NCI-H128 (cell line): ENCODE measurements at regions not wholly inside any gene's neighbourhood (a gene's known extent, or its start where the extent isn't known, plus 50 kb on each side); places are given as distances from the start of the nearest gene placed in this dataset.

ENCODE experiments used
- DNase-seq: peaks from one replicate; lab custom pipeline; 2025; ENCODE audit not compliant: unreplicated experiment; lab: John Stamatoyannopoulos, UW

- DNase-seq: no peak
Observed at GRCh38 chr5:103433211-103433610, 129.4 kb downstream of the NUDT12 start.

- no peak for DNase-seq
Observed at GRCh38 chr5:103428923-103429322, 133.7 kb downstream of the NUDT12 start.

DNA sequence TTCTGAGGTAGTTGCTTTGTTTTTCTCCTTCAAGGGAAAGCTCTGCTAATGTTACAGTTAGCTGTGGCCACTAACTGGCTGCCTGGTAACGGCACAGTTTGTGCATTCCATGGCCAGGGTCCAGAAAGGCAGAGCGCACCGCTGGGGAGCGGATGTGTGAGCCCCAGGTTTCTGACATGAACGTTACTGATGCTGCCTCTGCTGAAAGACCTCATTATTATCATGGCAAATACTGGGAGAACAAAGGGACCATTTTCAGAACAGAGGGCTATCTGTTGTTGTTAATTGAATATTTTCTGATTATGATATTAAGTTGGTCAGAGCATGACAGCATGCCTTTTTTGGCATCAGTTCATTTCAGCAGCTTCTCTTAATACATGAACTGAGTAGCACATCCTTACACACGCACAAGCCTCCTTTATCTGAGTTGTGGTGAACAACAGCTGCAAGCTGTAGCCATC lies 134.1 kb downstream of the NUDT12 start:
- DNase-seq: no peak

DNA sequence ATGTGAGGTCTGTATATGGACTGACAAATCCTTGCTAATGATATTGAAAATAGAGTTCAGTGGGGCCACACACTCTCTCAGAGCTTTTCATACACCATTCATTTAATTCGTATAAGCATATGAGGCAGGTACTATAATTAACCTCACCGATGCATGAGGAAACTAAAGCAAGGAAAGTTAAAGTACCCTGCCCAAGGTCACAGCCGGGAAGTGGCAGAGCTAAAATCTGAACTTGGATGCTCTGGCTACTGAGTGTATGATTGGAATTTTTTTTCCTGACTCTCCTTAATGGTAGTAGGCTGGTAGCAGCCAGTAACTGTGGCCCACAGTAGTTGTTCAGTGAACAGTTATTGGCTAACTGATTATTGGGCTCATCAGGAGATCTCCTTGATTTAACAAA lies 135.3 kb downstream of the NUDT12 start:
- no peak for DNase-seq

DNA sequence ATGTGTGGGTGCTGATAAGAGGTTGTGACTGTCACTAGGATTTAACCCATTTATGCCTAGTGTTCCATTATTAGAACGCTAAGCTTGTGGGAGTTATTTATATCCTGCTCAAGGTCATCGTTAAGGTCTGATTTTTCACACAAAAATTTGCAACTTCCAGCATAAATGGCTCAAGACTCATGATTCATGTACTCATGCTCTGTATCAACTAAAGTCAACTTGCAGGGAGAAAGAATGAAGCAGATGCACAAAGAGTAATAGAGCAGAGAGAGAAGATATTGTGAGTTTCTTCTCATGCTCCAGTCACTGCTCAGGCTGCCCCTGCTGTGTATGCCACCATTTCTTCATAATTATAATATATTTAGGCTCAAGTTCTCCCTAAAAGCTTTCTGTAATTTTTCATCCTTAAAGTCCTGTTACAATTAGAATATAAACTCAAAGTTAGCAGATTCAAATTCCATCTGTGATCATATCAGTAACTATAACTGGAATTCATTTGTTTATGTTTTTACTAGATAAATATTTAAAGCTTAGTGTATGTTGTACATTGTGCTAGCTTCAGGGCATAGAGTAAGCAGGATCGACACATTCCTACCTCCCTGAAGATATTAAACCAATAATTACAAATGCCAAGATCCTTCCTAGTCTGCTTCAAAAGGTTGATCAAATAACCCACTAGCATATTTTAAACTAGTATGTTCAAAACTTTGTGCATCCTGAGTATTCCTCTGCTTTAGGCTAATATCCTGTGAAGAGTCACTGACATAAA lies 136.7 kb downstream of the NUDT12 start:
- no peak for DNase-seq

GRCh38 chr5:103424453-103425205 lies 138.0 kb downstream of the NUDT12 start:
- DNase-seq: no peak

- DNase-seq: no peak
Observed at GRCh38 chr5:103424026-103424425, 138.6 kb downstream of the NUDT12 start.

DNA sequence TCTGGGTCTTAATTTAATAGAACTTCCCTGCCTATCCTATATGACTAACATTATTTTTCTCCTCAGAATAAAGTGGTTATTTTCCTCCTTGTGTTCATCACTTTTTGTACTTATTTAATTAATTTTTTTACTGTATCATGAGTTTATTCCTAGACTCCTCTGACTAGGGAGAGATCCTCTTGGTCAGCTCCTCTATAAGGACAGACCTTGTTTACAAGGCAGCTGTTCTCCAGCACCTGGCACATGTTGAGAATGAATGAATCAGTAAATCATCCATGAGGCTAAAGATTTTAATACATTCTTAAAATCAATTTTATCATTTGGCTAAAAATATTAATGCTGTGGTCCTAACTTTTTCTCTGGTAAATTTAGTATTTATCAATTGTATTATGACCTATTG lies 139.8 kb downstream of the NUDT12 start:
- no peak for DNase-seq

GRCh38 chr5:103414604-103415003 lies 148.0 kb downstream of the NUDT12 start:
- DNase-seq: no peak

DNA sequence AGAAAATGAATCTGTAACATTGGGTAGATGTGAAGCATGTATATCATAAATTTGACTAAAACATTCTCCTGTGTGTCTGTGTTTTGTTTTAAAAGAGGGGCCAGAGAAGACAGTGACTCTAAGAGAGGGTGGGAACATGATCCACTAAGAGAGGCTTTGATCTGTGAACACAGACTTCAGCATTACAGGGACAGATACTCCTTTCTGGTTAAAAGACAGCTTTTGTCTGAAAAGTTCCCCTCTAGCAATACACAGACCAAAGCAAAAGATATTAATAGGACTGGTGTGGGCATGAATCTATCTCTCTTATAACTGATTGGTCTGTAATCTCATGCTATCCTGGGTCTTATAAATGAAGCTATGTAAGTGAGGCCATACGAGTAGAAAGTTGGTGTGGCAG lies 150.9 kb downstream of the NUDT12 start:
- no peak for DNase-seq

GRCh38 chr5:103410172-103410571 lies 151.6 kb downstream of the MACIR start:
- DNase-seq: no peak

DNA sequence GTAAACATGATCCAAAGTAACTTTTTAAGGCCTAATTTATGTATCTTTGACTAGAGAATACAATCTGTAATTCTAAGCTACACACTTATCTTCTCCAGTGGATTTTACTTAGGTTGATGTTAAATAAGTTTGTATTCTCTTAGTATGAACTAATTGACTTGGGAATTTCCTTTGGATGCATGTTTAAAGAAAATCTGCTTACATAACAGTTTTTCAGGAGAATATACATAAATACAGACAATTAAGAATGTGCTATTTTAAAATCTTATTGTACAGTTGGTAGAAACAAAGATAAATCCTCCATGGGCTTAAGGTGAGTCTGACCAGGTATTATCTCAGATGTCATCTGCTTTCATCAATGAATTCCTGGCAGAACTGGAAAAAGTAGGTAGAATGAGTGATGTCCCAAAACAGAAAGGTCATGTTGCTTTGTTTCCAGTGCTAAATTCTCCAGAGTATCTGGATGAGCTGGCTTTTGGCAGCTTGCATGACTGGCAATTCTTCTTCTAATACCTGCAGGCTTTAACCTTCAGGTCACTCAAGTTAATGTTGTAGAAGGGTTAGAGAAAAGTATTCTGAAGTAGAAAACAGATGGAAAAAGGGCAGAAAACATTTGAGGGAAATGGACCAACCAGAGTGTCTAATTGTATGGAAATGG lies 150.6 kb downstream of the MACIR start:
- no peak for DNase-seq

DNA sequence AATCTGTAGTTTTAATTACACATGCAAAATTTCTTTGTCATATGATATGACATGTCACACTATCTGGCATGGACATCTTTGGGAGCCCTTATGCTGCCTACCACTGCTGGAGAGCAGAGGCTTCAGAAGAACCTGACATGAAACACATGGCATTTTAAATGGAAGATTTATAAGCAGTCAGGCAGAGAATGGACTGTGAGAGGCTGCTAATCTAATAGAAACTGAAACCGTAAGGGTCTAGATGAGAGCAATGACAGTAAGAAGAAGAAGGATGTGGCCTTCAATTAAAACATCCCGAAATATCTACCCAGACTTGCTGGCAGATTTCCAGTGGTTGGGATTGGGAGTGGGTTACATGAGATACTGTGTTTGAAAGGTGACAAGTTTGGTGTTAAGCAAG lies 149.8 kb downstream of the MACIR start:
- no peak for DNase-seq

- no peak for DNase-seq
Observed at GRCh38 chr5:103407402-103407801, 148.8 kb downstream of the MACIR start.

DNA sequence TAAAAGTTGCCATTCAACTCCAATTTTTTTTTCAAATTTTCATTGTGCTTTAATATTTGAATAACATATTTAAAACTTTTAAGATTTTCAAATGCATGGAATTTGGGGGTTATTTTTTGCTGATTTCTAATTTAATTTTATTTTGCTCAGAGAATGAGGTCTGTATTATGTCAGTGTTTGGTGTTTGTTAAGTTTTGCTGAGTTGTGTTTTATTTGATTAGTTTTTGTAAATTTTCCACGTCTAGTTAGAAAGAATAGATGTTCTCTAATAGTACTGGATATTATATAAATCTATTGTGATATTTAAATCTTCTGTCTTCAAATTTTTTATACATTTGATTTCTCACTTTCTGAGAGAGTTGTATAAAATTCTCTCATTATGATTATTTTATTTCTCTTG lies 145.9 kb downstream of the MACIR start:
- DNase-seq: no peak

GRCh38 chr5:103402851-103403250 lies 144.3 kb downstream of the MACIR start:
- peak; percentile 18 for DNase-seq

DNA sequence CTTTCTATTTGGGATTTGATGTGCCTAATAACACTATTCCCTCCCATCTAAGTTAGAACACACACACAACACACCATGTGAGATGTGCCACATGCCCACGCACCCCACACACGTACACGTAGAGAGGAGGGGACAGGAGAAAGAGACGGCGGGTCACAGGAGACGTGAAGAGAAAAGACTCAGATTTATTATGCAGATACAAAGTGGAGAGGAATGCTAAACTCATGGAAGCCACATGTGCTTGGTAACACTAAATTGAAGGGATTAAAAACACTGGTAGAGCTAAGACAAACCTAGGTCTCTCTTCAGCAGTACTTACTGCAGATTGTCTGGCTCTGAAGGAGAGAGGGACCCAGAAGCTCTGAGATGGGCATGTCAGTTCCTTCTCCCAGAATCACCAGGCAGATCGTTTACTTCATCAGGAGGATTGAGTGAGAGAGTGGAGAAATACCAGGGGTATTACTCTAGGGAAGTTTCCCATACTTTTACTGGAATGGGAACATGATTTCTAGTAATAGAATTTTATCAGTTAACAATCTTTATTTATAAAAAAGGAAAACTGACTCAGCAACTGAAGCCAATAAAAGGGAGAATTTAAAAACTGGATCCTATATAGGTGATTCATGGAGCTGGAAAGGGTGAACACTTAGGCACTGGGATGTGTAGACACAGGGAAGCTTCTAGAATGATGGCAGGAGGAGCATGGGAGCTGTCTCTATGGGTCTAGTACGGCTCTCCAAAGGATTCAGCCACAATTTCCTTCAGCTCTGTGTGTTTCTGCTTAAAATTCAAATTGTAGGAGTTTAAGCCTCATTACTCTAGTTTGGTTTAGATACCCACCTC lies 139.4 kb downstream of the MACIR start:
- DNase-seq: no peak

DNA sequence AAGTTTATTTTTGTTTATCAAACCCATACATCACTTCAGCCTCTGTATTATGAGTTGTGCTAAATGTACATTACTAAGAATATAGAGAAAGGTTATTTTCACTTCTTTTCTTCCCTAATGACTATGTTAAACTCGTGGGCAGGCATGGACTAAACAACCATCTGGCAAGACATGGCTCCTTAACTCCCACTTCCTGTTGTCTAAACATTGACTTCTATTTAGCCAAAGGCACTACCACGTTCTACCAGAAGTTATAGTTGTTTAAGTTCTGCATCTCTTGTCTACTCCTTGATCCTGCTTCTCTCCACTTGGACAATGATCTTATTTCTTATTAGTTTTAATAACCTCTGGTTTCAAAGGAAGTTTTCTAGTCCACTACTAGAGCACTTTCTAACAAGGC lies 136.1 kb downstream of the MACIR start:
- no peak for DNase-seq

DNA sequence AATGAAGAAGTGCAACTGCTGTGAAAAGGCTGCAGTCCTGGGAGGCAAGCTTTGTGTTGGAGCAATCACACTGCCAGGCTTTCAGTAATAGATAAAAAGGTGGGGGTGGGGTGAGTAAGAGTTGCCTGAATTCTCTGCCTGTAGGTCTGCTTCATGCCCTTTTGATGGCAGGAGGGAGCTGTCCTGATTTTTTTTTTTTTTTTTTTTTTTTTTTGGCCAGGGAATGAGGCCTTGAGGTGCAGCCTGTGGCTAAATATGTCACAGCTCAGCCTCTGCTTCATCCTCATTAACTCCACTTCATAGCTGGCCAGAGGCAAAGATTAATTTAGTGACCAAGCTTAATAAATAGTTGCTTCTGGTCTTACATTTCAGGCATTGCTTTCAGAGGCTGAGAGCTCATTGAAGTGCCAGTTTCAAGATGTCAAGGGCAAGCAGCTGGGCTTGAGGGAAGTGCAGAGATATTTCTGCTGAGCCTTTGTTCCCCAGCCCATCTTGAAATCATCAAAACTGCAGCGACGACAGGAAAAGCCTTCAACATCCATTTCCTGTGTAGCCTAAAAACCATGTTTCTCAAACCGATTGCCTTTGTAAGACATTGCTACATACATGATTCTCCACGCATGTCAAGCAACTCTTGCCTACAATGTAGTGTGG lies 134.7 kb downstream of the MACIR start:
- DNase-seq: no peak

GRCh38 chr5:103391659-103392058 lies 133.1 kb downstream of the MACIR start:
- no peak for DNase-seq

DNA sequence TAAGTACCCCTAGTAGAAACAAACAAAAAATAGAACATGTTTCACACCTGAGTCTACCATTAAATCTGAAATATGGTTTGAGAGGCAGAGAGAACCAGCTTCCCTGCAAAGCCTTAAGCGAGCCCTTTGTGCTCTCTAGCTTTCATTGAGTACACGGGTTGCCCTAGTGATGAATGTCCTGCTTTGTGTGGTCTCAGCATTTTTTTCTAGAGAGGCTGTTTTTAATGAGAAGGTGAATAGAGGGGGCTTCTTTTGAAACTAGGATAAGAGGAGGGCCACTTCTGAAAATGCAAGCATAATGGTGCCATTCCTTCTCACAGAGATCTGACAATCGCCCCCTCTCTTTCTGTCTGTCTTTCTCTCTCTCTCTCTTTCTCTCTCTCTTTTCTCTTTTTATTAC lies 131.3 kb downstream of the MACIR start:
- no peak for DNase-seq
